K562 (cell line): ENCODE measurements at regions not wholly inside any gene's neighbourhood (a gene's known extent, or its start where the extent isn't known, plus 50 kb on each side); places are given as distances from the start of the nearest gene placed in this dataset.

Experiments
- ATAC-seq: fragments of 200-7000 bp; cut with Tn5 transposase; 3 replicates; pipeline ENCODE4 v1.9.1; 2020; ENCODE audit warnings: moderate library complexity
- BruUV-seq: library from RNA; stranded (reverse); fragments of 400-500 nt; replicated peaks from 2 replicates; lab custom pipeline; 2021; lab: Mats Ljungman, UMichigan
- CTCF ChIA-PET: fragments of 300-600 bp; formaldehyde crosslinking; extraction: SDS; loops from one replicate; lab custom pipeline; 2021; ENCODE audit warnings: low intra/inter-chr PET ratio; lab: Yijun Ruan, JAX
- POLR2A ChIA-PET: fragments of 300-600, 350-650 bp; sonication (Branson Sonifier 250); formaldehyde crosslinking; extraction: SDS; loops from one replicate; lab custom pipeline; 2021; ENCODE audit warnings: antibody characterized with exemption, inconsistent platforms; lab: Yijun Ruan, JAX
- DNase-seq, 4 experiments: peaks; one replicate each; pipeline versions ENCODE4 v3.0.0 to v3.0.0-alpha.2; 2011 to 2018; ENCODE audit warnings: low spot score in 3 of 4, mixed read lengths in 3 of 4; ENCODE audit errors: extremely low read depth in 1 of 4
- FAIRE-seq: peaks from 2 replicates; lab custom pipeline; 2011; peaks lifted over from hg19 to GRCh38; lab: Jason Lieb, UNC
- H2AFZ ChIP-seq: 2 replicates; pipeline ENCODE4 v1.6.0; 2011; ENCODE audit warnings: low read depth, low read length, control low read depth, inconsistent platforms
- H3K27ac ChIP-seq: fragments of 200-600 bp; 3 replicates; pipeline ENCODE4 v1.8.0; 2011; ENCODE audit warnings: low read depth, mild to moderate bottlenecking, control low read depth, inconsistent platforms, low read length, moderate library complexity, mixed read lengths; ENCODE audit errors: extremely low read depth
- H3K27me3 ChIP-seq, 2 experiments: fragments of 300-600 bp in 1 of 2; 2 replicates in 1 of 2; 3 replicates in 1 of 2; pipeline versions ENCODE4 v1.6.0 to v1.8.0; 2011; ENCODE audit warnings: inconsistent platforms in 2 of 2, low read length in 2 of 2, mild to moderate bottlenecking in 1 of 2, mixed read lengths in 1 of 2, moderate library complexity in 1 of 2; ENCODE audit not compliant: control insufficient read depth in 2 of 2, insufficient read depth in 2 of 2
- H3K36me3 ChIP-seq: fragments of 300-600 bp; 3 replicates; pipeline ENCODE4 v1.8.0; 2011; ENCODE audit warnings: mild to moderate bottlenecking, low read length, inconsistent platforms; ENCODE audit not compliant: control insufficient read depth, insufficient read depth
- H3K4me1 ChIP-seq, 2 experiments: fragments of 200-600 bp in 1 of 2; replicated peaks in 1 of 2; 2 replicates in 1 of 2; 3 replicates in 1 of 2; pipeline versions ENCODE4 v1.5.1 to v1.8.0; 2011; ENCODE audit warnings: inconsistent platforms in 2 of 2, low read length in 2 of 2, mild to moderate bottlenecking in 1 of 2, mixed read lengths in 1 of 2, moderate library complexity in 1 of 2; ENCODE audit not compliant: control insufficient read depth in 2 of 2, insufficient read depth in 2 of 2
- H3K4me2 ChIP-seq: 2 replicates; pipeline ENCODE4 v1.6.1; 2011; ENCODE audit warnings: low read length, control low read depth, inconsistent platforms, mixed read lengths; ENCODE audit not compliant: insufficient read depth
- H3K4me3 ChIP-seq: fragments of 200-600 bp; sonication (generic), shearing (Covaris generic); 2 replicates; pipeline ENCODE4 v1.5.1; 2016; ENCODE audit warnings: control low read depth, inconsistent platforms
- H3K79me2 ChIP-seq: fragments of 200-600 bp; 3 replicates; pipeline ENCODE4 v1.8.0; 2011; ENCODE audit warnings: low read length, inconsistent platforms; ENCODE audit not compliant: control insufficient read depth, insufficient read depth
- H3K9ac ChIP-seq, 2 experiments: 2 replicates each; pipeline versions ENCODE4 v1.6.0 to v1.6.1; 2011; ENCODE audit warnings: low read depth in 2 of 2, low read length in 2 of 2, control low read depth in 1 of 2, inconsistent platforms in 1 of 2, mild to moderate bottlenecking in 1 of 2, mixed read lengths in 1 of 2; ENCODE audit not compliant: insufficient read depth in 1 of 2
- H3K9me1 ChIP-seq: one replicate; pipeline ENCODE4 v1.6.0; 2011; ENCODE audit warnings: inconsistent platforms, mild to moderate bottlenecking, low read length, moderate library complexity; ENCODE audit not compliant: control insufficient read depth, insufficient read depth
- H3K9me3 ChIP-seq: replicated peaks from 2 replicates; pipeline ENCODE4 v1.5.1; 2011; ENCODE audit warnings: low read depth, low read length, inconsistent platforms; ENCODE audit not compliant: control insufficient read depth, insufficient read depth
- H4K20me1 ChIP-seq: replicated peaks from 2 replicates; pipeline ENCODE4 v1.6.1; 2011; ENCODE audit warnings: low read length, inconsistent platforms, mixed read lengths; ENCODE audit not compliant: control insufficient read depth, insufficient read depth
- E2F6 ChIP-seq, 2 experiments: IDR thresholded peaks; 2 replicates each; pipeline ENCODE4 v1.6.1; 2011; ENCODE audit warnings: borderline replicate concordance in 1 of 2, control low read depth in 1 of 2, low read depth in 1 of 2, low read length in 1 of 2, mild to moderate bottlenecking in 1 of 2, mixed read lengths in 1 of 2, moderate library complexity in 1 of 2; ENCODE audit not compliant: insufficient read depth in 1 of 2, insufficient read length in 1 of 2, poor library complexity in 1 of 2, severe bottlenecking in 1 of 2; ENCODE audit errors: extremely low read depth in 1 of 2
- HDAC2 ChIP-seq: fragments of 450-650 bp; IDR thresholded peaks from 2 replicates; pipeline ENCODE4 v1.6.1; 2016; ENCODE audit warnings: mild to moderate bottlenecking
- NCOR1 ChIP-seq: fragments of 450-650 bp; IDR thresholded peaks from 2 replicates; pipeline ENCODE4 v1.6.1; 2016; ENCODE audit warnings: mild to moderate bottlenecking, moderate library complexity
- NELFE ChIP-seq: IDR thresholded peaks from 2 replicates; pipeline ENCODE4 v1.6.1; 2011; ENCODE audit warnings: mild to moderate bottlenecking; ENCODE audit not compliant: insufficient read depth, insufficient read length
- NFIX ChIP-seq: fragments of 250-450 bp; sonication (Bioruptor Pico); IDR thresholded peaks from 2 replicates; pipeline ENCODE4 v1.4.0; 2020; ENCODE audit warnings: low read depth, mild to moderate bottlenecking, moderate library complexity
- NR2C1 ChIP-seq, 2 experiments: fragments of 450-650 bp; IDR thresholded peaks; 2 replicates each; pipeline ENCODE4 v1.6.1; 2017; ENCODE audit warnings: mild to moderate bottlenecking in 2 of 2, antibody characterized with exemption in 1 of 2, inconsistent platforms in 1 of 2, missing compliant biosample characterization in 1 of 2, missing genetic modification characterization in 1 of 2
- PCBP1 ChIP-seq: fragments of 200-400 bp; formaldehyde crosslinking; IDR thresholded peaks from 2 replicates; pipeline ENCODE4 v1.6.1; 2018; ENCODE audit warnings: mild to moderate bottlenecking, low read depth, low read length; ENCODE audit not compliant: poor library complexity, severe bottlenecking
- PHTF2 ChIP-seq: fragments of 250-450 bp; sonication (Bioruptor Pico); IDR thresholded peaks from 2 replicates; pipeline ENCODE4 v1.5.0; 2021; ENCODE audit warnings: mild to moderate bottlenecking
- SAFB2 ChIP-seq: fragments of 200-400 bp; formaldehyde crosslinking; IDR thresholded peaks from 2 replicates; pipeline ENCODE4 v1.6.1; 2018; ENCODE audit warnings: borderline replicate concordance, low read length, low read depth, moderate library complexity; ENCODE audit not compliant: severe bottlenecking
- ZNF12 ChIP-seq: sonication (generic); formaldehyde crosslinking; IDR thresholded peaks from 2 replicates; pipeline ENCODE4 v1.4.0; 2020; ENCODE audit warnings: mild to moderate bottlenecking, missing genetic modification reagents
- ZNF175 ChIP-seq: fragments of 200-800 bp; sonication (Bioruptor generic); IDR thresholded peaks from 2 replicates; pipeline ENCODE4 v1.6.1; 2016; ENCODE audit warnings: low read depth, mild to moderate bottlenecking, missing genetic modification characterization, missing compliant biosample characterization
- ZNF589 ChIP-seq: fragments of 200-800 bp; sonication (Bioruptor generic); IDR thresholded peaks from 2 replicates; pipeline ENCODE4 v1.6.1; 2016; ENCODE audit warnings: low read depth, missing genetic modification characterization, missing compliant biosample characterization
- ZNF696 ChIP-seq: fragments of 250-450 bp; sonication (Bioruptor Pico); conservative IDR thresholded peaks from 2 replicates; pipeline ENCODE4 v1.4.0; 2020; ENCODE audit warnings: mild to moderate bottlenecking, moderate library complexity
- ZNF778 ChIP-seq: fragments of 450-650 bp; formaldehyde crosslinking; IDR thresholded peaks from 2 replicates; pipeline ENCODE4 v1.4.0; 2020; ENCODE audit warnings: mild to moderate bottlenecking, moderate library complexity
- WGBS: fragments of 100-300 bp; shearing (Covaris generic); methylation state at CpG from one replicate; pipeline ENCODE4 v1.1.6; 2016; ENCODE audit warnings: low coverage, mixed read lengths; ENCODE audit not compliant: insufficient coverage; ENCODE audit errors: missing lambda C conversion rate; 5-methylcytosine and 5-hydroxymethylcytosine counted together
- in situ Hi-C: fragments of 300-500 bp; cut with MboI; formaldehyde crosslinking; loops from 4 replicates; pipeline ENCODE4 v1.15.0; 2018; ENCODE audit warnings: inconsistent platforms, mixed read lengths
- intact Hi-C: fragments of 100-400 bp; cut with micrococcal nuclease; formaldehyde crosslinking; loops from 2 replicates; pipeline ENCODE4 v1.14.2; 2022
- TF ChIP-seq, protein P1 (sequence below): fragments of 250-450 bp; sonication (Bioruptor Pico); IDR thresholded peaks from 2 replicates; pipeline ENCODE4 v1.4.0; 2020; ENCODE audit warnings: mild to moderate bottlenecking, moderate library complexity

DNA sequence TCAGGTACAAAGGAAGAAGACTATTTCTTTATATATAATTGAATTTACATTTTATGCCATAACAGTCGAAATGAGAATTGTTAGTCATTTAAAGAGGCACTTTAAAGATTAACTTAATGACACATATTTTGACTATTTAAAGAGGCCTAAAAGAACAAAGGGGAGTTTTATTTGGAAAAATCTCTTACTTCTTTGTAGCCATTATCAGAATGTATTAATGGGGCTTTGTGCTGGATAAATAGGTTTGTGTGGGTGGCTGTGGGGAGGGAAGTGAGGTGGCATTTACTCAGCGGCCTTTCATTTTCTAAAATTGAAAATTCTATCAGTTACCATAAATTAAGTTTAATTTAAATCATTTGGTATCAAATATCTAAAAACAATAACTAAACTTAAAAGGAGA, 462.2 kb upstream of the CXADR start:
- H3K4me3 ChIP-seq = no peak overlapping the region
- no peak overlapping the region for H3K9ac ChIP-seq
- 8% methylated on average over 2 of the region's 2 CpGs for WGBS
- no peaks in the 10 kb centered on the region; the same call in 1 of the 2 replicates for H3K9me3 ChIP-seq
- no peaks in the 10 kb centered on the region for H3K27me3 ChIP-seq
- BruUV-seq = no TSS peak
- in situ Hi-C loops = no loop called here
- FAIRE-seq = no peak
- no peaks in the 10 kb centered on the region for H3K36me3 ChIP-seq
- no peak for ATAC-seq
- no peaks in the 10 kb centered on the region for H3K4me1 ChIP-seq
- no peak for DNase-seq
- H4K20me1 ChIP-seq = no peaks in the 10 kb centered on the region
- intact Hi-C loops = no loop called here
- no peaks in the 10 kb centered on the region for H3K9me1 ChIP-seq
- ChIA-PET POLR2A (no interaction called here), CTCF (no interaction called here)
- H3K27ac ChIP-seq = no peak overlapping the region
- H2AFZ ChIP-seq = no peak overlapping the region
- no peaks in the 10 kb centered on the region for H3K79me2 ChIP-seq
- no peak overlapping the region for H3K4me2 ChIP-seq
- TF ChIP-seq NFIX = no peak
- no peak for TF ChIP-seq ZNF778
- TF ChIP-seq HDAC2 = no peak
- no peak for TF ChIP-seq ZNF12
- no peak for TF ChIP-seq SAFB2
- no peak for TF ChIP-seq NELFE
- TF ChIP-seq NR2C1 (IDR thresholded peaks at IDR 0.05) = no peak
- TF ChIP-seq NR2C1 (tag; IDR thresholded peaks at IDR 0.05) = no peak
- no peak for TF ChIP-seq PCBP1
- TF ChIP-seq ZNF175 (CRISPR knock-in tag) = no peak
- no peak for TF ChIP-seq ZNF589 (CRISPR knock-in tag)
- no peak for TF ChIP-seq NCOR1
- no peak for TF ChIP-seq PHTF2 (CRISPR knock-in tag)
- TF ChIP-seq, protein P1, sequence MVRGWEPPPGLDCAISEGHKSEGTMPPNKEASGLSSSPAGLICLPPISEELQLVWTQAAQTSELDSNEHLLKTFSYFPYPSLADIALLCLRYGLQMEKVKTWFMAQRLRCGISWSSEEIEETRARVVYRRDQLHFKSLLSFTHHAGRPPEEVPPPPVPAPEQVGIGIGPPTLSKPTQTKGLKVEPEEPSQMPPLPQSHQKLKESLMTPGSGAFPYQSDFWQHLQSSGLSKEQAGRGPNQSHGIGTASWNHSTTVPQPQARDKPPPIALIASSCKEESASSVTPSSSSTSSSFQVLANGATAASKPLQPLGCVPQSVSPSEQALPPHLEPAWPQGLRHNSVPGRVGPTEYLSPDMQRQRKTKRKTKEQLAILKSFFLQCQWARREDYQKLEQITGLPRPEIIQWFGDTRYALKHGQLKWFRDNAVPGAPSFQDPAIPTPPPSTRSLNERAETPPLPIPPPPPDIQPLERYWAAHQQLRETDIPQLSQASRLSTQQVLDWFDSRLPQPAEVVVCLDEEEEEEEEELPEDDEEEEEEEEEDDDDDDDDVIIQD (CRISPR knock-in tag) = no peak
- no peak for TF ChIP-seq ZNF696 (CRISPR knock-in tag)
- no peak for TF ChIP-seq E2F6 (IDR thresholded peaks at IDR 0.05; ENCODE audit: borderline replicate concordance in 1 of 2, extremely low read depth in 1 of 2, insufficient read depth in 1 of 2, insufficient read length in 1 of 2, low read depth in 1 of 2, low read length in 1 of 2, poor library complexity in 1 of 2, severe bottlenecking in 1 of 2)
- TF ChIP-seq, all 486 proteins: peak for 0
